T-helper 2 cell treated with Interferon-gamma antibody and Interleukin-4, amounts not matched to agents 5 μg/mL and 100 μg/mL, for 36 hours (primary cell): ENCODE measurements at regions not wholly inside any gene's neighbourhood (a gene's known extent, or its start where the extent isn't known, plus 50 kb on each side); places are given as distances from the start of the nearest gene placed in this dataset.
"Not testable (repeated sequence)": the region's sequence is repeated elsewhere in the genome, so short reads cannot be mapped to it uniquely, and the experiment has no call there.

ENCODE experiments used
- DNase-seq: peaks from one replicate; pipeline ENCODE4 v3.0.0; 2021; ENCODE audit warnings: low spot score
- H3K27ac Mint-ChIP-seq: one replicate; pipeline ENCODE4 v1.8.0; 2021; ENCODE audit warnings: mild to moderate bottlenecking, mixed read lengths
- H3K27me3 Mint-ChIP-seq: one replicate; pipeline ENCODE4 v1.8.0; 2021; ENCODE audit warnings: low read depth, mixed read lengths
- H3K36me3 Mint-ChIP-seq: one replicate; pipeline ENCODE4 v1.8.0; 2021; ENCODE audit warnings: low read depth, mixed read lengths
- H3K4me1 Mint-ChIP-seq: one replicate; pipeline ENCODE4 v1.8.0; 2021; ENCODE audit warnings: low read depth, mixed read lengths
- H3K4me3 Mint-ChIP-seq: one replicate; pipeline ENCODE4 v1.8.0; 2022; ENCODE audit warnings: mild to moderate bottlenecking, moderate library complexity, mixed read lengths
- H3K9me3 Mint-ChIP-seq: one replicate; pipeline ENCODE4 v1.8.0; 2021; ENCODE audit warnings: mixed read lengths

DNA sequence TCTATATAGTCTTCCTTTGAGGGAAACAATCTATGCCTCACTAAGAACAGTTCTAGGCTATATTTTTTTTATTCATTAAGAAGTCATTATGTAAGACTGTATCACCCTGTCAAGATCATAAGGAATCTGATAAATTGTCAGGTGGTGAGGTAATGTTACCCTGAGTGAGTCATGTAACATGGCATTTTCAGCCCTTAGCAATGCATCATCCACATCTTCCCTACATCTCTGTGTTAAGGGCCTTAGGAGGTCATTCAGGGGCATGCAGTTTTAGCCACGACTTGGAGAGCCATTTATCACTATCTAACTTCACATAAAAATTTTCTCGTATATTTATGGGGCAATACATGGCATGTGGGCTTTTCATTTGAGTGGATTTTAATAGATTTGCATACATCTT, 924.5 kb upstream of the MBL2 start:
- no peaks in the 10 kb centered on the region for H3K27me3 Mint-ChIP-seq
- no peak for DNase-seq
- H3K9me3 Mint-ChIP-seq, result peaks cover 35% of the 10 kb centered on the region
- no peak overlapping the region for H3K27ac Mint-ChIP-seq
- no peak overlapping the region for H3K4me3 Mint-ChIP-seq
- H3K4me1 Mint-ChIP-seq, result no peaks in the 10 kb centered on the region
- H3K36me3 Mint-ChIP-seq, result no peaks in the 10 kb centered on the region

DNA sequence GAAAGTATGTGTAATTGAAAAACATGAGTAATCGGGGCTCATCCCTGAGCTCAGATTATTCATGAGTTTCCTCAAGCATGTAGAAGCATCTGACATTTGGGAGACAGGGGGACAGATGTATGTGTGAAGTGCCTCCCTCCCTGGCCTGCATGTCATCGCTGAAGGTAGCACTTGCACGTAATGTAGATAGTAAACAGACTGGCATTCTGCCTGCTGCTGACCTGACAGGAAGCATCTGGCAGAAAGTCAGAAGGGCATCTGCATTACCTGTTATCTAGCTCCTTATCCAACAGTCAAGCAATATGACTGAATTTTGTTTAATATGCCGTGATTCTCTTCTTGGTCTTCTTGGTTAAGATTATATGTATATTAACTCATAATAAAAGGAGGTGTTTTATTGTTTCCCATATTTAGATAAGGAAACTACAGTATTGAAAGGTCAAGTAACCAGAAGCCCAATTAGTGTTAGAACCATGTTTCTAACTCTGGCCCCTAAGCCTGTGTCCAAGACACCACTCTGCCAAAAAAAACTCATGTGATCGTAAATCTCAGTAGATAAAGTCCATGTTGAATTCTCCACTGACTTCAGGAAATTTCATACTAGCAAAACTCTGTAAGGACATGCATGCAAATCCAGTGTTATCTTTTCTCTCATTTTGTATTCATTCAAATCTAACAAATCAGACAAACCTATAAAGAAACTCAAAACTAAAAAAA, 918.1 kb upstream of the MBL2 start:
- H3K27ac Mint-ChIP-seq, result no peak overlapping the region
- DNase-seq, result no peak
- H3K27me3 Mint-ChIP-seq, result no peaks in the 10 kb centered on the region
- peaks cover 30% of the 10 kb centered on the region for H3K9me3 Mint-ChIP-seq
- no peaks in the 10 kb centered on the region for H3K4me1 Mint-ChIP-seq
- H3K36me3 Mint-ChIP-seq, result no peaks in the 10 kb centered on the region
- H3K4me3 Mint-ChIP-seq, result no peak overlapping the region

DNA sequence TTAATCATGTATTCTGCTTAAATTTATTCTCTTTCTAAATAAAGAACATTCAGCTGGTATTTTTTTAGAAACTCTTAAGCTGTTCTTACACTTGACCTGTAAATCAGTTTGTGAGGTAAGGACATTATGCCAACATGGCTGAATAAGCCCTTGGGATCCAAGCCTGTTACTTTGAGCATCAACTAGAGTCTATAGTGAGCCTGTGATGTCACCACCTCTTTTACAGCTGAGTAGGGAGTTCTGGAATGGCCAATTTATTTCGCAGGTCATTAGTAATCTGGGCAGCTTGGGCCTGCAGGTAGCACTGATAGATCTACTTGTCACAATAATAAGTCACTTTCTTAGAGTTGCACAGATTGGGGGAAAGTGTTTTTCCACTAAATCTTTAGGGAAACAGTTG, 915.2 kb upstream of the MBL2 start:
- no peaks in the 10 kb centered on the region for H3K4me1 Mint-ChIP-seq
- no peaks in the 10 kb centered on the region for H3K27me3 Mint-ChIP-seq
- H3K9me3 Mint-ChIP-seq, result peaks cover 30% of the 10 kb centered on the region
- no peak for DNase-seq
- no peak overlapping the region for H3K4me3 Mint-ChIP-seq
- H3K36me3 Mint-ChIP-seq, result no peaks in the 10 kb centered on the region
- H3K27ac Mint-ChIP-seq, result no peak overlapping the region

DNA sequence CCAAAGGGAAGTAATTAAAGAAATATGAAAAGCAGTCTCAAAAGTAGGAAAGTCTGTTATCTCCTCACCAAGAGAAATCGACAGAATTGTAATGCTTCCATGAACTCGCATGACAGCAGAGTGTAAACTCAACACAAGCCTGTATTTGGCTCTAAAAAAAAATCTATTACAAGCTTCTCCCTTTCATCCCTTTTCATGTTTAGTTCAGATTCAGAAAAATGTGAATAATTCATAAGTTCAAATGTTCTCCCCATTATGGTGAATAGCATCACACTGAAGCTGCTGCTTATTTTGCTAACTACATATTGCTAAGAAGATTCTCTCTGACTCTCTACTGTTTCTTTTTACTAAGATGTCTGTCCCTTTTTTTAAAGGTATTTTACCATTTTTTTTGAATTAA, 910.3 kb upstream of the MBL2 start:
- Mint-ChIP-seq H3K4me1 (no peaks in the 10 kb centered on the region), H3K27ac (no peak overlapping the region), H3K9me3 (peaks cover 24% of the 10 kb centered on the region), H3K4me3 (no peak overlapping the region), H3K27me3 (no peaks in the 10 kb centered on the region), H3K36me3 (no peaks in the 10 kb centered on the region)
- DNase-seq, result no peak

DNA sequence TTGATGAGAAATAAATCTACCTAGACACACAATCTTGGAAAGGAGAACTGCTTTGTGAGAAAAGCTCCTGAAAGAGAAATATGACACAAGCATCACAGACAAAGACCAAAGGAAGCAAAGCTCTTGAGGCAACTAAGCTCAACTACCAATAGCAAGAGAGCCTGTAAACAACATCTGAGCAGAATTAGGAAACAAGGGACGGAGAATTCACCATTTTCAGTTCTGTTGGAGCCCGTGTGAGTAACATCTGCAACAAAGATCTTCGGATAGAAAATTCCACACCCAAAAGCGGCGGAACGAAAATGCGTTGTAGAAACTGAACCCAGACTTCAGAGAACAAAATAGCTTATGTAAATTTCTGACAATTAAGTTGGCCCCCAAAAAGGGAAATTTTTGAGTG, 909.9 kb upstream of the MBL2 start:
- no peaks in the 10 kb centered on the region for H3K36me3 Mint-ChIP-seq
- H3K27me3 Mint-ChIP-seq, result no peaks in the 10 kb centered on the region
- DNase-seq, result no peak
- H3K27ac Mint-ChIP-seq, result no peak overlapping the region
- no peaks in the 10 kb centered on the region for H3K4me1 Mint-ChIP-seq
- no peak overlapping the region for H3K4me3 Mint-ChIP-seq
- peaks cover 22% of the 10 kb centered on the region for H3K9me3 Mint-ChIP-seq

DNA sequence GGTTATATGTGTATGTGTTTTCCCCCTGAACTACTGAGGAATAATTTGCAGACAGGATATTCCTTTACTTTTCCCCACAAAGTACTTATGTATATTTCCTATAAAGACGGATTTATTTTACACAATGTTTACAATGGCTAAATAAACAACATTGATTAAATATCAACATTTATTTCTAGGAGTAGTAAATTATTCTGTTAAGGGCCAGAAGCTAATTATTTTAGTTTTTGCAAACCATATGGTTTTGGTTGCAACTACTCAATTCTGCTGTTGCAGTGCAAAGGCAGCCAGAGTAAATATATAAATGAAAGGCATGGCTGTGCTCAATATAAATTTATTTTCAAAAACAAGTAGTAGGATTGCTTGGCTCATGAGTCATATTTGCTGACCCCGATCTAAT, 907.1 kb upstream of the MBL2 start:
- no peaks in the 10 kb centered on the region for H3K4me1 Mint-ChIP-seq
- peaks cover 17% of the 10 kb centered on the region for H3K9me3 Mint-ChIP-seq
- H3K4me3 Mint-ChIP-seq, result no peak overlapping the region
- H3K27me3 Mint-ChIP-seq, result no peaks in the 10 kb centered on the region
- H3K27ac Mint-ChIP-seq, result no peak overlapping the region
- DNase-seq, result no peak
- no peaks in the 10 kb centered on the region for H3K36me3 Mint-ChIP-seq

GRCh38 chr10:53675177-53675576, 902.6 kb upstream of the MBL2 start:
- peaks cover 10% of the 10 kb centered on the region for H3K9me3 Mint-ChIP-seq
- no peak for DNase-seq
- no peaks in the 10 kb centered on the region for H3K4me1 Mint-ChIP-seq
- no peak overlapping the region for H3K27ac Mint-ChIP-seq
- no peak overlapping the region for H3K4me3 Mint-ChIP-seq
- H3K36me3 Mint-ChIP-seq, result no peaks in the 10 kb centered on the region
- no peaks in the 10 kb centered on the region for H3K27me3 Mint-ChIP-seq

GRCh38 chr10:53667063-53667462, 894.5 kb upstream of the MBL2 start:
- Mint-ChIP-seq H3K27me3 (no peaks in the 10 kb centered on the region), H3K4me3 (no peak overlapping the region), H3K27ac (no peak overlapping the region), H3K4me1 (no peaks in the 10 kb centered on the region), H3K36me3 (no peaks in the 10 kb centered on the region), H3K9me3 (peaks cover 12% of the 10 kb centered on the region)
- DNase-seq, result no peak

GRCh38 chr10:53664282-53665019, 891.9 kb upstream of the MBL2 start:
- no peak for DNase-seq

DNA sequence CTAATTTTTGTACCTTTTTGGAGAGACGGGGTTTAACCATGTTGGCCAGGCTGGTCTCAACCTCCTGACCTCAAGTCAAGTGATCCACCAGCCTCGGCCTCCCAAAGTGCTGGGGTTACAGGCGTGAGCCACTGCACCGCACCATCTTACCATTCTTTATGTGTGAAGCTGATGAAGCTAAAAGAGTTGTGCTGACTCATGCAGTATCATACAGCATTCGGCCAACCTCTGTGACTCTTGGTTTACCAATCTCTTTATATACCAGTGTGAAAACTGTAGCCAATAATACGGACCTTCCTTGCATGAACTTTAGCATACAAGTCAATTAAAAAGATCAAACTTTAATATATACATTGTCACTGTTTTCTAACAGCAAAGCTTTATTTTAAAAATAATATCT, 878.2 kb upstream of the MBL2 start:
- Mint-ChIP-seq H3K27ac (no peak overlapping the region), H3K9me3 (peaks cover 6% of the 10 kb centered on the region), H3K36me3 (no peaks in the 10 kb centered on the region), H3K4me3 (no peak overlapping the region), H3K4me1 (no peaks in the 10 kb centered on the region), H3K27me3 (no peaks in the 10 kb centered on the region)
- DNase-seq, result no peak

More at GRCh38 chr10:53664282-53665019, 891.9 kb upstream of the MBL2 start:
- Mint-ChIP-seq H3K27me3 (no peaks in the 10 kb centered on the region), H3K4me3 (no peak overlapping the region), H3K4me1 (no peaks in the 10 kb centered on the region), H3K36me3 (no peaks in the 10 kb centered on the region), H3K27ac (no peak overlapping the region), H3K9me3 (peaks cover 25% of the 10 kb centered on the region)

- DNase-seq, H3K4me1 Mint-ChIP-seq, H3K27me3 Mint-ChIP-seq, H3K9me3 Mint-ChIP-seq, H3K4me3 Mint-ChIP-seq, H3K27ac Mint-ChIP-seq, H3K36me3 Mint-ChIP-seq: not testable (repeated sequence)
Measured at GRCh38 chr10:53647221-53647620, 874.6 kb upstream of the MBL2 start.

DNA sequence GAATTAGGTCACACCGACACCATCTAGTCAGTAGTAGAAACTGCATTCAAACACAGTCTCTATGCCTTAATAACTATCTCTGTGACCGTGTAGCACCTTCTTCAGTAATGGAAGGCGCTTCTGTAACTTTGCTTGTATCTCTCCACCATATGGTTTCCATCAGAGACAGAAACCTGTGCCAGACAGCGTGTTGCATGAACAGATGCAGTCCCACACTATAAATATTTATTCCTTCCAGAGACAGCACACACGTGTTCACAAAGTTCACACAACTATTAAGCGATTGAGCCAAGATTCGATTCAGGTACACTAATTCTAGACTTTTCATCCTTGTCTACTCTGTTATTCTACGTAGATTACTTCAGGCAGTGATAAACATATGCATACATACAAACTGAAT, 873.9 kb upstream of the MBL2 start:
- no peaks in the 10 kb centered on the region for H3K36me3 Mint-ChIP-seq
- H3K27ac Mint-ChIP-seq, result no peak overlapping the region
- peaks cover 6% of the 10 kb centered on the region for H3K9me3 Mint-ChIP-seq
- no peaks in the 10 kb centered on the region for H3K4me1 Mint-ChIP-seq
- DNase-seq, result no peak
- no peaks in the 10 kb centered on the region for H3K27me3 Mint-ChIP-seq
- H3K4me3 Mint-ChIP-seq, result no peak overlapping the region

DNA sequence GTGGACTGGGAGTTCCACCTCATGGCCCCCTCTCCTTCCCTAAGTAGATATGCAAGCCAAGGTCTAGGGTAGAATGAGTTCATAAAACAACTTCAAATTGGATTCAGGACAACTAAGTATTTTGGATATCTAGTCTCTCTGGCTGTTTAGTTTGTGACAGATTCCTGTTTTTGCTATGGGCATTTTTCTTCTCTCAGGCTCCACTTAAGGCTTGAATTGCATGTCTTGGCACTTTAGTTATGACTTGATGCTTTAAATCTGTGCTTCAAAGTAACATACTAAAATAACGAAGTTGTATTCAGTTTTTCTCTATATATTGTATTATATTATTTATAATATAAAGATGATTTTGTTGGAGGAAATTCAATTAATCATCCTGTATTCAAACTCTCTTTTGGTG, 873.4 kb upstream of the MBL2 start:
- no peak overlapping the region for H3K4me3 Mint-ChIP-seq
- H3K27ac Mint-ChIP-seq, result no peak overlapping the region
- H3K27me3 Mint-ChIP-seq, result no peaks in the 10 kb centered on the region
- no peaks in the 10 kb centered on the region for H3K36me3 Mint-ChIP-seq
- H3K9me3 Mint-ChIP-seq, result peaks cover 6% of the 10 kb centered on the region
- no peak for DNase-seq
- H3K4me1 Mint-ChIP-seq, result no peaks in the 10 kb centered on the region

GRCh38 chr10:53638006-53638405, 865.4 kb upstream of the MBL2 start:
- Mint-ChIP-seq H3K27ac (no peak overlapping the region), H3K4me1 (no peaks in the 10 kb centered on the region), H3K9me3 (peaks cover 10% of the 10 kb centered on the region), H3K4me3 (no peak overlapping the region), H3K27me3 (no peaks in the 10 kb centered on the region), H3K36me3 (no peaks in the 10 kb centered on the region)
- no peak for DNase-seq

- no peak overlapping the region for H3K27ac Mint-ChIP-seq
- no peaks in the 10 kb centered on the region for H3K36me3 Mint-ChIP-seq
- H3K4me1 Mint-ChIP-seq, result no peaks in the 10 kb centered on the region
Measured at GRCh38 chr10:53624722-53625121, 852.1 kb upstream of the MBL2 start.

More at GRCh38 chr10:53624722-53625121, 852.1 kb upstream of the MBL2 start:
- no peaks in the 10 kb centered on the region for H3K27me3 Mint-ChIP-seq
- H3K9me3 Mint-ChIP-seq, result peaks cover 15% of the 10 kb centered on the region
- no peak overlapping the region for H3K4me3 Mint-ChIP-seq
- no peak for DNase-seq
